ENCODE measurements at regions not wholly inside any gene's neighbourhood (a gene's known extent, or its start where the extent isn't known, plus 50 kb on each side); places are given as distances from the start of the nearest gene placed in this dataset.
"Not testable (repeated sequence)": the region's sequence is repeated elsewhere in the genome, so short reads cannot be mapped to it uniquely, and the experiment has no call there.

DNA sequence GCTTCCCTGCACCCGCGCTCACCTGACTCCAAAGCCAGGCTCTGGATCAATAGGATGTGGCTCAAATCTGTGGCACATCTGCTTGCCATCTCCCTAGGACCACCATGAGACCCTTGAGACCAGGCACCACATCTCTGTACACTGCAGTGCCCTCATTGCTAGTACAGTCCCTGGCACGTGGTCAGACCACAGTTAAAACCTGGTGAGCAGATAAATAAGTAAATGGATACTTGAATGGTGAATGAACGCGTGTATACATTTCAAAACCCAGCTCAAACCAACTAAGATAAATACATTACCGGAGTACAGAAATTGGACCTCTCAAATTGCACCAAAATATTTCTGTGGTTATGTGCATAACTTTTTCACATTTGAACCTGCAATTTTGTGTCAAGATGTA, 221.2 kb upstream of the IRX4 start:
- Mint-ChIP-seq H3K4me1 (ENCODE audit: low read depth) (no peaks in the 10 kb centered on the region), H3K9me3 (no peaks in the 10 kb centered on the region), H3K27ac (no peak overlapping the region), H3K27me3 (ENCODE audit: low read depth) (no peaks in the 10 kb centered on the region), H3K36me3 (ENCODE audit: low read depth) (no peaks in the 10 kb centered on the region), H3K4me3 (no peak overlapping the region)
- DNase-seq (ENCODE audit: low spot score) = no peak

DNA sequence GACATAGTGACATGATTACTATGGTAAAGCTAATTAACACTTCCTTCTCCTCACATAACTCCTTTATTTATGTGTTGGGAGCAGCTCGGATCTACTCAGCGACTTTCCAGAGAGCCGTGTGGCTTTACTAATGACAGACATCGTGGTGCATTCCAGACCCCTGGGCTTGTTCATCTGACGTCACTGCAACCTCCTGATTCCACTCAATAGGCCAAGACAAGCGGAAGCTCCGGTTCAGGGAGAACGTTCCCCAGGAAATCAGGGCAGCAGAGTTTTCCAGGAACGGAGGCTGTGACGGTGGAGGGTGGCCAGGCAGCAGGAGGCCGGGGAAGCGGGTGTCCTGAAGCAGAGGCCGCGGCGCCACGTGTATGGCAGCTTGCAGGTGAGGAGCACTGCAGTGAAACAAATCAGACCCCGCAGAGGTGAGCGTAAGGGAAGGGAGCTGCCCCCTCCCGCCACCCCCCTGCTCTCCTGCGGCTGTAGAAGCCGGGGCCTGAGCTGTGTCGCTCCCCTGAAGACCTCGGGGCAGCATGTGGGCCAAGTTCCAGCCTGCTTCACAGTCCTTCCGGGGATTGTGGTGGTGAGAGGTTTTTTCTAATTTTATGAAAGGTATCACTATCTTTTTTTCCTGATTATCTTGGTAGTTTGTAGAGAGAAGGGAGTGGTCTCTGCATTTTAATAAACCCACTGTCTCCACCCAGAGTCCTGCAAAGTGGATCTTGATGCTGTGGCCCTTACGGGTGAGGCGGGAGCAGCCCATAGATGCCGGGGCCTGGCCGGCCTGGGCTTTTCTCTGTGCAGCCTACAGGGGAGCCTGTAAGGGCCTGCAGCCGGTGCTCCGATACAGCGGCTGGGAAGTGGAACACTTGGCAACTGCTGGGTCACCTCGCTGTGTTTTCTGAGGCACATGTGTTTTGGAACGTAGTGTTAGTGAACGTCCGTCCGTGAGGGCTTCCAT, 220.4 kb upstream of the IRX4 start:
- Mint-ChIP-seq H3K27me3 (ENCODE audit: low read depth) (no peaks in the 10 kb centered on the region), H3K9me3 (no peaks in the 10 kb centered on the region), H3K4me1 (ENCODE audit: low read depth) (no peaks in the 10 kb centered on the region), H3K36me3 (ENCODE audit: low read depth) (no peaks in the 10 kb centered on the region), H3K27ac (no peak overlapping the region), H3K4me3 (no peak overlapping the region)
- no peak for DNase-seq (ENCODE audit: low spot score)

DNA sequence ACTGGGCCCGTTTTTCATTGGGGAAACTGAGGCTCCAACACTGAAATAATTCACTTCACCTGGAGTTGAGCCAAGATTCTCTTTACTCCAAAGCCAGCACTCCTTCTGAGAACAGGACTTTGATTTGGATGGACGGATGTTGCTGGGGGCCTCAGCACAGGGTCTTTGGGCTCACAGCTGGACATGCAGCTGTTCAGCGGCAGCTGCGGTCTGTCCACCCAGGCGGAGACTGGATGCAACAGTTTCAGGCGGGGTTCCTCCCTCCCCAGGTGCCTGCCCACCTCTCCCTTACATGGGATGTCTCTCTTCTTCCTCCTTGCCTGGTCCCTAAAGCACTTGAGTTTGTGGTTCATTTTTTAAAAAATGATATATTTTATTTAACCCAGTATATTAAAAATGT, 219.0 kb upstream of the IRX4 start:
- H3K27me3 Mint-ChIP-seq (ENCODE audit: low read depth) = no peaks in the 10 kb centered on the region
- DNase-seq (ENCODE audit: low spot score) = no peak
- no peak overlapping the region for H3K27ac Mint-ChIP-seq
- H3K36me3 Mint-ChIP-seq (ENCODE audit: low read depth) = no peaks in the 10 kb centered on the region
- no peaks in the 10 kb centered on the region for H3K9me3 Mint-ChIP-seq
- H3K4me1 Mint-ChIP-seq (ENCODE audit: low read depth) = no peaks in the 10 kb centered on the region
- H3K4me3 Mint-ChIP-seq = no peak overlapping the region

DNA sequence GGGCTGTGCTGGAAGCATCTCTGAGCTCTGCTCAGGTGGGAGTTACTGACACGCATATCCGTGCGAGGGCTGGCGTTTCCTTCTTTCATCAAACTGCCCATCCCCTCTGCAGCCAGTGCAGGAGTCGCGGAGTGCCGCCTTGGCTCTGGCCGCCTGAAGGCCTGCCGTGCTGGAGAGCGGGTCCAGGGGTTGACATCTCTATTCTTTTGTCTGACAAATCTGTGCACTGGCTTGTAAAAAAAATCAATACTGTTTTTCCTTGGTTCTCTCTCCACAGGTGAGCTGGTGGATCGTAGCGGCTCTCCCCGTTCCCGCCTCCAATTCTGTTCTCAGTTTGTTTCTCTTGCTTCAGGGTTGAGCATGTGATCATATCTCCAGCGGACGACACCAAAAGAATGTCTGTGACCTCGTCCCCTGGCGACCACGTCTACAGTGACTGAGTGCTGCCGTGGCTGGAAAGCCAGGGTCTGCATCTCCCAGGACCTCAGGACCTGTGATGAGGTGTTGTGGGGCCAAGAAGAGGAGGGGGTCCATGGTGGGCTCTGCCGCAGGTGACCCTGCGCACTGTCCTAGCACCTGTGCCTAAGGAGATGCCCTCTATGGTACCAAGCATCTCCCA, 214.3 kb upstream of the IRX4 start:
- H3K36me3 Mint-ChIP-seq (ENCODE audit: low read depth) = no peaks in the 10 kb centered on the region
- no peaks in the 10 kb centered on the region for H3K27me3 Mint-ChIP-seq (ENCODE audit: low read depth)
- DNase-seq (ENCODE audit: low spot score) = no peak
- H3K4me1 Mint-ChIP-seq (ENCODE audit: low read depth) = no peaks in the 10 kb centered on the region
- no peak overlapping the region for H3K27ac Mint-ChIP-seq
- no peak overlapping the region for H3K4me3 Mint-ChIP-seq
- H3K9me3 Mint-ChIP-seq = no peaks in the 10 kb centered on the region

DNA sequence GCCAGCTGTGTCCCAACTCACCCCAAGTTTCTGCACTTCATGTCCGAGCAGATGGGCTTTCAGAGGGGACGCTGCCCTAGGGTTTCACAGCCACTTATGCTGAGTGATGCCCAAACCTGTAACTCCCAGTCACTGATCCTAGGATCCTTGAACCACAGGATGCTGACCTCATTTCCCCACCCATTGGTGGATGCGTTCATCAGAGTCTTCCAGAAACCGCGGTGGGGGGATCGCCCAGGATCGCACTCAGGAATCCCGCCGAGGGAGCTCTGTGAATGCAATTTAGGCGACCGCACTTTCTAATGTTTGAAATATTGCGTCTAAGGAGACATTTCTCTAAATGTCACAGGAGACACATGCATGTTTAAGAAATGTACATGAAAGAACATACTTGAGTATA, 212.3 kb upstream of the IRX4 start:
- H3K36me3 Mint-ChIP-seq (ENCODE audit: low read depth) = no peaks in the 10 kb centered on the region
- H3K4me1 Mint-ChIP-seq (ENCODE audit: low read depth) = no peaks in the 10 kb centered on the region
- no peak for DNase-seq (ENCODE audit: low spot score)
- no peak overlapping the region for H3K27ac Mint-ChIP-seq
- no peak overlapping the region for H3K4me3 Mint-ChIP-seq
- H3K9me3 Mint-ChIP-seq = no peaks in the 10 kb centered on the region
- no peaks in the 10 kb centered on the region for H3K27me3 Mint-ChIP-seq (ENCODE audit: low read depth)

DNA sequence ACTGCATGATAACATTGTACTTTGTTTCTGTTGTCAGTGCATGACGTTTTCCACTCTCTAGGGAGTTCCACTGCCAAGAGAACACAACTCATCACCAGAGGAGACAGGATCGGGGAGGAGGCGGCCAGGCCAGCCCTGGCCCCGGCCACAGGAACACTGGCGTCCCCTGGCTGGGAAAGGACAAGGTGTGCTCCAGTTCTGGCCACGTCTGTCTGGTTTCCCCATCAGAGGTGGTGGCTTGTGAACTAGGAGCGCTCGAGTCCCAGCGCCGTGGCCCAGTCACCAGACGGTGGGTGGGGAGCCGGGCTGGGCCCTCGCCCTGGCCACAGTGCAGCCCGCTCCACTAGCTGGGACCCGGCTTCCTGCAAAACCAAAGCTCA, 211.9 kb upstream of the IRX4 start:
- Mint-ChIP-seq H3K27me3 (ENCODE audit: low read depth) (no peaks in the 10 kb centered on the region), H3K4me1 (ENCODE audit: low read depth) (no peaks in the 10 kb centered on the region), H3K36me3 (ENCODE audit: low read depth) (no peaks in the 10 kb centered on the region), H3K4me3 (no peak overlapping the region), H3K9me3 (no peaks in the 10 kb centered on the region), H3K27ac (no peak overlapping the region)
- DNase-seq (ENCODE audit: low spot score) = no peak

DNA sequence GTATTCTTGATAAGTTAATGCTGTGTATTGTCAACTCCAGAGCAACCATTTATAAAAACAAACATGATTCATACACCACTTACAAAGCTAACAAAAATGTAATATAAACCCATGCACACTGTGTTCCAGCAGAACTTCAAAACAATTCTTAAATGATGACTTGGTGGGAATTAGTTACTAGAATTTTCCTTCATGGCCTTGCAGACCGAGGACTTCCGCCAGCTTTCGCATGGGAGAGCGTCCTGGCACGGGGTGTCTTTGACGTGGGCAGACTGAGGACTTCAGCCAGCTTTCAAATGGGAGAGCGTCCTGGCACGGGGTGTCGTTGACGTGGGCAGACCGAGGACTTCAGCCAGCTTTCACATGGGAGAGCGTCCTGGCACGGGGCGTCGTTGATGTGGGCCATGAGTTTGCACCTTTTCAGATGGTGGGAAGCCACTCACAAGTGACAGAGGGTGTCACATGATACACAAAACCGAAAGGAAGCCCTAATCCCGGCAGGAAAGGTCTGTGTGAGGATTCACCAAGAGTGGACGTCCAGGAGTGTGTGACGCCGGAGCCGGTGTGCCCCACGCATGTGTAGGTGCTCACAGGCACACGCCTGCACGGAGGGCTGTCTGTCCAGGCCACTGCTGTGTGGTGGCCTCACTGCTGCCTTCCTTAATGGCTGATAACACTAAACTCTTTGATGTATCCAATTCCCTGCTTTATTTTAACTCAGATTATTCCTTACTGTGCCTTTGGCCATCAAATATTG, 211.3 kb upstream of the IRX4 start:
- Mint-ChIP-seq H3K27ac (no peak overlapping the region), H3K4me3 (no peak overlapping the region), H3K9me3 (no peaks in the 10 kb centered on the region), H3K27me3 (ENCODE audit: low read depth) (peaks cover 3% of the 10 kb centered on the region), H3K4me1 (ENCODE audit: low read depth) (no peaks in the 10 kb centered on the region), H3K36me3 (ENCODE audit: low read depth) (no peaks in the 10 kb centered on the region)
- DNase-seq (ENCODE audit: low spot score) = no peak

DNA sequence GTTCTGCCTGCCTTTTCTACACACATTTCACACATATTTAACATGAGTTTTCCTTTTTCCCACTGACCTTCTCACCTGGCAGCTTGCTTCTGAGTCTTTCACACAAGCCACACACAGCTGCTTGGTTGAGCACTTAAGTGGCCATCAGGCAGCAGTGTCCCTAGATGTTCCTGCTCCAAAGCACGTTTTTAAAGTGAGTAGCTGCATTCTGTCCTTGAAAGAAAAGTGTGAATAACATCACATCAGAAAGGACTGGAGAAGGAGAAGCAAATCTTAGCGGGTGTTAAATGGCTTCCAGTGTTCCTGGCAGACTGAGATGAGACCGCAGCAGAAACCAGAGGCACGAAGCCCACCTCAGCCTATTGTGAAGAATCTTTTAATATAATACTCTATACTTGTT, 209.2 kb upstream of the IRX4 start:
- H3K9me3 Mint-ChIP-seq = no peaks in the 10 kb centered on the region
- H3K36me3 Mint-ChIP-seq (ENCODE audit: low read depth) = no peaks in the 10 kb centered on the region
- no peaks in the 10 kb centered on the region for H3K4me1 Mint-ChIP-seq (ENCODE audit: low read depth)
- no peak overlapping the region for H3K4me3 Mint-ChIP-seq
- peaks cover 3% of the 10 kb centered on the region for H3K27me3 Mint-ChIP-seq (ENCODE audit: low read depth)
- no peak overlapping the region for H3K27ac Mint-ChIP-seq
- no peak for DNase-seq (ENCODE audit: low spot score)

DNA sequence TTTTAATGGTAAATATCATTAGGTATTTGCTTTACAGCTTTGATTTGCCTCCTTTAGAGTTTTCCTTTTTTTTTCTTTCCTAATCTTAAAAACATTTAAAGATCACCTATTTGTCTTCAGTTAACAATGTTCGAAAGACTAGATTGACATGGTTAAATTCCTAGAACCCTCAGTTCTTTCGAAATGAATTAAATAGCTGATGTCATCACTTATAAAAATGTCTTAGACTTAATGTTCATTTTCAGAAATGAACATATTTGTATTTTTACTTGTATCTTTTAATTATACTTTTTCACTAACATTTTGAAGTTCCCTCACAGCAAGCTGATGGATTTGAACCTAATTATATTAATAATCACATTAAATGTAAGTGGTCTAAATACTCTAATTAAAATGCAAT, 205.3 kb upstream of the IRX4 start:
- H3K36me3 Mint-ChIP-seq (ENCODE audit: low read depth) = no peaks in the 10 kb centered on the region
- peaks cover 5% of the 10 kb centered on the region for H3K27me3 Mint-ChIP-seq (ENCODE audit: low read depth)
- H3K27ac Mint-ChIP-seq = no peak overlapping the region
- no peaks in the 10 kb centered on the region for H3K4me1 Mint-ChIP-seq (ENCODE audit: low read depth)
- H3K4me3 Mint-ChIP-seq = no peak overlapping the region
- no peak for DNase-seq (ENCODE audit: low spot score)
- H3K9me3 Mint-ChIP-seq = no peaks in the 10 kb centered on the region

DNA sequence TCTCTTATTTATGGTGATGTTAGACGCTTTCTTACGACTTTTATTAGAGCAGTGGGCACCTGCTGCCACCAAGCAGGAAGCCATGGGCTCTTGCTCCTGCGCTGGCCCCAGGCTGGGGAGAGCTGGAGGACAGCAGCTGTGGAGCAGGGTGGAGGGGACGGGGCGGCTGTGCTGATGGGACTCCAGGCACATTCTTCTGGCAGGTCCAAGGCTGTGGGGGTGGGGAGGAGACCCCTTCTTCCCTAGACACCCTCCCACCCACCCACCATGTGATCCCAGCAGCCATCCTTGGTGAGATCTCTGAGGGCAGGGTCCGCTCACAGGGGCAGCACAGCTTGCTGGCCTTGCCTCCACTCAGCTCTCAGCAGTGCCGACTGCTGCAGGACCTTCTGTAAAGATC, 192.6 kb upstream of the IRX4 start:
- no peak overlapping the region for H3K4me3 Mint-ChIP-seq
- H3K27me3 Mint-ChIP-seq (ENCODE audit: low read depth) = peaks cover 3% of the 10 kb centered on the region
- no peaks in the 10 kb centered on the region for H3K4me1 Mint-ChIP-seq (ENCODE audit: low read depth)
- DNase-seq (ENCODE audit: low spot score) = no peak
- no peaks in the 10 kb centered on the region for H3K9me3 Mint-ChIP-seq
- no peak overlapping the region for H3K27ac Mint-ChIP-seq
- no peaks in the 10 kb centered on the region for H3K36me3 Mint-ChIP-seq (ENCODE audit: low read depth)

DNA sequence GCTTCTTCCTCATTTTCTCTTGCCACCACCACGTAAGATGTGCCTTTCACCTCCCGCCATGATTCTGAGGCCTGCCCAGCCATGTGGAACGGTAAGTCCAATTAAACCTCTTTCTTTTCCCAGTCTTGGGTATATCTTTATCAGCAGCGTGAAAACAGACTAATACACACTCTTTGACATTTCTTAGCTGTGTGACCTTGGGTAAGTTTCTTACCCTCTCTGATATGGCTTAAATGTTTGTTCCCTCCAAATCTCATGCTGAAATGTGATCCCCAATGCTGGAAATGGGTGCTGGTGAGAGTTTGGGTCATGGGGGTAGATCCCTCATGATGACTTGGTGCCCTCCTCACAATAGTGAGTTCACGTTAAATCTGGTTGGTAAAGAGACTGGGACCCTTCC, 188.8 kb upstream of the IRX4 start:
- no peaks in the 10 kb centered on the region for H3K36me3 Mint-ChIP-seq (ENCODE audit: low read depth)
- no peaks in the 10 kb centered on the region for H3K27me3 Mint-ChIP-seq (ENCODE audit: low read depth)
- H3K9me3 Mint-ChIP-seq = no peaks in the 10 kb centered on the region
- H3K27ac Mint-ChIP-seq = no peak overlapping the region
- no peak for DNase-seq (ENCODE audit: low spot score)
- H3K4me3 Mint-ChIP-seq = no peak overlapping the region
- H3K4me1 Mint-ChIP-seq (ENCODE audit: low read depth) = no peaks in the 10 kb centered on the region

DNA sequence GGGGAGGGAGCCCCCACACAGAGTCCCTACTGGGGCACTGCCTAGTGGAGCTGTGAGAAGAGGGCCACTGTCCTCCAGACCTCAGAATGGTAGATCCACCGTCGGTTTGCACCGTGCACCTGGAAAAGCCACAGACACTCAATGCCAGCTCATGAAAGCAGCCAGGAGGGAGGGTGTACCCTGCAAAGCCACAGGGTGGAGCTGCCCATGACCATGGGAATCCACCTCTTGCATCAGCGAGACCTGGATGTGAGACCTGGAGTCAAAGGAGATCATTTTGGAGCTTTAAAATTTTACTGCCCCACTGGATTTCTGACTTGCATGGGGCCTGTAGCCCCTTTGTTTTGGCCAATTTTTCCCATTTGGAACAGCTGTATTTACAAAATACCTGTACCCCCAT, 188.1 kb upstream of the IRX4 start:
- not testable (repeated sequence) for H3K4me1 Mint-ChIP-seq (ENCODE audit: low read depth); H3K27ac Mint-ChIP-seq; H3K9me3 Mint-ChIP-seq; H3K27me3 Mint-ChIP-seq (ENCODE audit: low read depth); DNase-seq (ENCODE audit: low spot score); H3K4me3 Mint-ChIP-seq; H3K36me3 Mint-ChIP-seq (ENCODE audit: low read depth)

DNA sequence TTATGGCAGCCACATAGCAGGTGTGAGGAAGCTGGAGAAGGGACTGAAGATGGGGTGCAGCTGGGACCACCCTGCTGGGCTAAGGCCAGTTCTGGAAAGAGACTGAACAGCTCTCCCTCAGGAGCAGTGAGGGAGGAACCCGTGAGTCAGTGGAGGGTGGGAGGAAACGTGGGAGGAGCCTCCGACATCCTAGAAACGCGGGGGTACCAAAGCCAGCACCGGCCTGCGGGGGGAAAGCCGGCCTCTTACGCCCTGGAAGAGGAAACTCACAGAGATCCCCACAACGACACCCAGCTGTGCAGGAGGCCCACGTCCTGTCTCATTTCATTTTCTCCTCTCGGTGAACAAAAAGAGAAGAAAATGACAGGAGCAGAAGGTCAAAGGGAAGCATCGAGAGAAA, 185.8 kb upstream of the IRX4 start:
- Mint-ChIP-seq H3K4me3 (no peak overlapping the region), H3K27me3 (ENCODE audit: low read depth) (no peaks in the 10 kb centered on the region), H3K4me1 (ENCODE audit: low read depth) (no peaks in the 10 kb centered on the region), H3K9me3 (no peaks in the 10 kb centered on the region), H3K36me3 (ENCODE audit: low read depth) (no peaks in the 10 kb centered on the region), H3K27ac (no peak overlapping the region)
- DNase-seq (ENCODE audit: low spot score) = no peak

DNA sequence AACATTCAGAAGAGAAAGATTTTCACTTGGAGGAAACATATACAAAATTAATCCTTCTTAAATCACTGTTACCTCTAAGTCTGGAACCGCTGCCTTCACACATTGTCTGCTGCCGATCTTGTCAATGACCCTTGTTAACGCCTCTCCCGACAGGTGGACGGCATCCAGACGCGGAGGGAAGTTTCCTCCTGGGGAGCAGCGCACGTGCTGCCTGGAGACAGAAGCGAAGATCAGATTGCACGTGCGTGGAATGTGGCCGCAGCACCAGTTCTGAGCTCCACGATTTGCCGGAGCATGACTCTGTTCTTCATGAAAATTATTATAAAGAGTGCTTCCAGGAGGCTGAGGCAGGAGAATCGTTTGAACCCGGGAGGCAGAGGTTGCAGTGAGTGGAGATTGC, 183.6 kb upstream of the IRX4 start:
- Mint-ChIP-seq H3K27ac (no peak overlapping the region), H3K27me3 (ENCODE audit: low read depth) (no peaks in the 10 kb centered on the region), H3K4me3 (no peak overlapping the region), H3K36me3 (ENCODE audit: low read depth) (no peaks in the 10 kb centered on the region), H3K4me1 (ENCODE audit: low read depth) (no peaks in the 10 kb centered on the region), H3K9me3 (no peaks in the 10 kb centered on the region)
- DNase-seq (ENCODE audit: low spot score) = no peak

Measured in T-helper 2 cell treated with Interferon-gamma antibody and Interleukin-4, amounts not matched to agents 5 μg/mL and 100 μg/mL, for 36 hours (primary cell).